GM12873 (cell line): ENCODE measurements at regions not wholly inside any gene's neighbourhood (a gene's known extent, or its start where the extent isn't known, plus 50 kb on each side); places are given as distances from the start of the nearest gene placed in this dataset.

Experiments used
- CTCF ChIP-seq: IDR thresholded peaks from 2 replicates; pipeline ENCODE4 v1.5.1; 2012; ENCODE audit warnings: low read depth, mild to moderate bottlenecking, moderate library complexity, low read length, control low read depth; ENCODE audit not compliant: insufficient read depth; ENCODE audit errors: missing control alignments

GRCh38 chr2:74735009-74735408, 81.0 kb downstream of the SEMA4F start:
- TF ChIP-seq CTCF = no peak

- no peak for TF ChIP-seq CTCF
Observed at GRCh38 chr2:74735564-74735963, 81.5 kb downstream of the SEMA4F start.

- no peak for TF ChIP-seq CTCF
Observed at GRCh38 chr2:74736589-74736988, 82.5 kb downstream of the SEMA4F start.

- no peak for TF ChIP-seq CTCF
Observed at GRCh38 chr2:74738586-74738985, 84.5 kb downstream of the SEMA4F start.

GRCh38 chr2:74739129-74739528, 85.1 kb downstream of the SEMA4F start:
- no peak for TF ChIP-seq CTCF

- no peak for TF ChIP-seq CTCF
Observed at GRCh38 chr2:74739733-74740241, 85.7 kb downstream of the SEMA4F start.

GRCh38 chr2:74740395-74740740, 86.3 kb downstream of the SEMA4F start:
- TF ChIP-seq CTCF = no peak
